ENCODE measurements at regions not wholly inside any gene's neighbourhood (a gene's known extent, or its start where the extent isn't known, plus 50 kb on each side); places are given as distances from the start of the nearest gene placed in this dataset.
A peak's percentile ranks its signal among the peaks of the same experiment; 100 is the strongest.

GRCh38 chr17:12523244-12523643, 142.4 kb upstream of the MYOCD start:
- DNase-seq, result no peak

DNA sequence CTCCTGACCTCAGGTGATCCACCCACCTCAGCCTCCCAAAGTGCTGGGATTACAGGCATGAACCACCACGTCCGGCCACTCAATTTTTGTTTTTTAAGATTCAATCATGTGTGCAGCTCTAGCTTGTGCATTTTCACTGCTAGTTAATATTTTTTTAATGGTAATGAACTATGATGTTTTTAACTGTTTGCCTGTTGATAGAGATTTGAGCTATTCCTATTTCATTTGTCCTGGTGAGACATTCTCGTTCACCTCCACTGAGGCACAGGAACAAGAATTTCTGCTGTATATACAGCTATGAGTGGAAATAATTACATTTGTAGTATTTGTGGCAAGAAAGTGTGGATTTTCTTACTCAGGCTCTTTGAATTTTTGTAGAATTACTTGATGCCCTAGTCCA, 137.7 kb upstream of the MYOCD start:
- DNase-seq, result no peak

DNA sequence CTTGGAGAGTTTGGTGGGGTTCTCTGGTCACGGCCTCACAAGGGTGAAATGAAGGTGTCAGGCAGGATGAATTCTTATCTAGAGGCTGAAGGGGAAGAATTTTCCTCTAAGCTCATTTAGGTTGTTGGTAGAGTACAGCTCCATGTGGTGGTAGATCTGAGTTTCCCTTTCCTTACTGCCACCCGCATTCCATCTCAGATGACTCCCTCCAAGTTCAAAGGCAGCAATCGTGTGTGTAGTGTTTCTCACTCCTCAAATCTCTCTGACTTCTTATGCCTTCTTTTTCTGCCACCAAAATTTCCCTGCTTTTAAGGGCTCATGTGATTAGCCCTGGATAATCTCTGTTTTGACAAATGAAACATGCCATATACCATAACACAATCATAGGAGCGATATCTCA, 135.5 kb upstream of the MYOCD start:
- no peak for DNase-seq

GRCh38 chr17:12536021-12536420, 129.7 kb upstream of the MYOCD start:
- DNase-seq, result no peak

DNA sequence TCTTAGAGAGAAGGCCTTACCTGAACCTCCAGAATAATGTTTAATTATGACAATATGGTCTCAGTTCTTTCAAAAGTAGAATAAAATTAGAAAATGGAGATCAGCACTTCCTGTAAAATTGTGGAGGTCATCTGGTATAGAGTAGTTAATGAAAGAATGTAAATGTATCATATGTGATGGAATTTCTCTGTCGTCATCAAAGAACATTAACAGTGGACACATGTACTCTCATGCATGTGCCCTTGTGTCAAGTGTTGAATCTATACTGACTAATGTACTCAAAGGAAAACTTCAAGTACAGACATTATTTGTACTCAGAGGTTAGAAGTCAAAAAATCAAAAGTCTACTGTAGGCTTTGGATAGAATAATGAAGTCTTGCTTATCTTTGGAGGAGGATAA, 129.2 kb upstream of the MYOCD start:
- DNase-seq, result no peak

DNA sequence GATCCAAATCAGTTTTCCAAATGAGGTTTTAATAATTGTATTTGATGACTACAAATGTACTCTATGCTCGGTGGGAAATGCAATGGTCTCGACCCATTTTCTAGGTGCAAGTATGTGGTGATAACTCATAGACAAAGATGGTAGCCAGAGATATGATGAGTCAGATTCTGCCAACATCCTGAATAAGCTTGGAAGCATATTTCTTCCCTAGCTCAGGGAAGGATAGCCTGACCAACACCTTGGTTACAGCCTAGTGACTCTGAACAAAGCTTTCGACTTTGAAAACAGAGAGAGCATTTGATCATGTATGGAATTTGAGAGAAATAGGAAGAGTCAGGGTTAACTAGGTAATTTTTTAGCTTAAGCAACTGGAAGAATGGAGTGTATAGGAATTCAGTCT, 128.3 kb upstream of the MYOCD start:
- no peak for DNase-seq

DNA sequence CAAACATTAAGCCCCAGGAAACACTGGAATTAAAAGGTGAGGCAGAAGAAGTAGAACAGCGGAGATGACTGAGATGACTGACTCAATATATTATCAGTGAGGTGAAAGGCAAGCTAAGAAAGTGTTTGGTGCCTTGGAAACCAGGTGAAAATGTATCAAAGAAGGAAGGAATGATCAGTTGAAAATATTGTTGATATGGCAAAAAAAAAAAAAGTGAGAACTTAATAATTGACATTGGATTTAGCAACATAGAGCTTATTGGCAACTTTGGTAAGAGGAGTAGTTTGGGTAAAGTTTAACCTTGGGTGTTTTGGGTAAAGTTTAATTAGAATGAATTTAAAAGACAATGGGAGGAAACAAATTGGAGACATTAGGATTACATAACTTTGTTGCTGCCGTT, 127.7 kb upstream of the MYOCD start:
- DNase-seq, result no peak

- DNase-seq, result peak; percentile 43
Measured at GRCh38 chr17:12545877-12546513, 119.7 kb upstream of the MYOCD start.

- DNase-seq, result no peak
Measured at GRCh38 chr17:12546983-12547382, 118.7 kb upstream of the MYOCD start.

GRCh38 chr17:12547831-12548230, 117.9 kb upstream of the MYOCD start:
- no peak for DNase-seq

DNA sequence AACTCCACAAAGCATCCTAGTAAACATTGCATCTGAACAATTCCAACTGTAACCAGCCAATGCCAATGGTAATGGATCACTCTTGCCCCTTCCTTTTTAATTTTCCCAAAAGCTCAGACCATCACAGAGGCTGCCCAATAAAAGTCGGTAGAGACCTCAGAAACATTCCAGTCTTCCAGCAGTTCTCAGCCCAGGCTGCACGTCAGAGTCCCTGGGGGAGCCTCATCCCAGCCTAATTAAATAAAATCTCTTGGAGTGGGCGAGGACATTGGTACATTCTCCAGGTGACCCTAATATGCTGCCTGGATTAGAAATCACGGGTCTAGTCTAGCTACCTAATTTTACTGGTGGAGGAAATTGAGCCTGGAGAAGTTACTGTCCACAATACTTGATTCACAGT, 117.1 kb upstream of the MYOCD start:
- no peak for DNase-seq

GRCh38 chr17:12549499-12550041, 116.1 kb upstream of the MYOCD start:
- DNase-seq, result no peak

DNA sequence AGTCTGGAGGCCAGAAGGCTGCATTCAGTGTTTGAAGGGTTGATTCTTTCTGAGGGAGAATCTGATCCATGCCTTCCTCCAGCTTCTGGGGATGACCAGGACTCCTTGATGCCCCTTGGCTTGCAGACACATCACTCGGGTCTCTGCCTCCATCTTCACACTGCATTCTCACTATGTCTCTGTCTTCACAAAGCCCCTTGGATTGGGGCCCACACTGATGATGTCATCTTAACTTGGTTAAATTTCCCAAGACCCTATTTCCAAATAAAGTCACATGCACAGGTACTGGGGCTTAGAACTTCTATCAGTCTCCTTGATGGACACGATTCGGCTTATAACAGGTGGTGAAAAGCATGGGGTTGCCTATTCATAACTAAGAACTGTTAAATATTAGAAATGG, 112.1 kb upstream of the MYOCD start:
- DNase-seq, result no peak

- DNase-seq, result no peak
Measured at GRCh38 chr17:12554251-12554650, 111.4 kb upstream of the MYOCD start.

DNA sequence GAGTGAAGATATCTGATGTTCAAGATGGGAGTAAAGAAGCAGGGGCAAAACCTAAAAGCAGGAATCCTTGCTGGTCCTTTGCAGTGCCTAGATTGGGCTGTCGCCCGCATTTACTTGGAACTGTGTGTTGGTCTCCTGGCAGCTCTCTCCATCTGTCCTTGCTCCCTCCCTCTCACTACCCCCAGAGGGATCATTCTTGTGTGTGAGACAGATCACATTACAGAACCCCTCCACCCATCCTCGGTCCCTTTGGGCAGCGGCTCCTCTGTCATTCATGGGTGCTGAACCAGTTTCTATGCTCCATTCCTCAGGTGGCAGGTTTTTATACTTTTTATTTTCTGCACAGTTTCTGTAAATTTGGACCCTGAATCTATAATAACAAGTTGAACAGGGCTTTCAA, 99.4 kb upstream of the MYOCD start:
- no peak for DNase-seq

GRCh38 chr17:12567077-12568053, 98.3 kb upstream of the MYOCD start:
- DNase-seq, result no peak

- no peak for DNase-seq
Measured at GRCh38 chr17:12568358-12569251, 97.1 kb upstream of the MYOCD start.

DNA sequence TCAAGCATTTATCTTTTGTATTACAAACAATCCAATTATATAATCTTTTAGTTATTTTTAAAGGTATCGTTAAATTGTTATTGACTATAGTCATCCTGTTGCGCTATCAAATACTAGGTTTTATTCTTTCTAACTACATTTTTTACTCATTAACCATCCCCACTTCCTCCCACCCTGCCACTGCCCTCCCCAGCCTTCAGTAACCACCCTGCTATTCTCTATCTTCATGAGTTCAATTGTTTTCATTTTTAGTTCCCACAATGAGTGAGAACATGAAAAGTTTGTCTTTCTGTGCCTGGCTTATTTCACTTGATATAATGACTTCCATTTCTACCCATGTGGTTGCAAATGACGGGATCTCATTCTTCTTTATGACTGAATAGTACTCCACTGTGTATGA, 94.1 kb upstream of the MYOCD start:
- no peak for DNase-seq

DNA sequence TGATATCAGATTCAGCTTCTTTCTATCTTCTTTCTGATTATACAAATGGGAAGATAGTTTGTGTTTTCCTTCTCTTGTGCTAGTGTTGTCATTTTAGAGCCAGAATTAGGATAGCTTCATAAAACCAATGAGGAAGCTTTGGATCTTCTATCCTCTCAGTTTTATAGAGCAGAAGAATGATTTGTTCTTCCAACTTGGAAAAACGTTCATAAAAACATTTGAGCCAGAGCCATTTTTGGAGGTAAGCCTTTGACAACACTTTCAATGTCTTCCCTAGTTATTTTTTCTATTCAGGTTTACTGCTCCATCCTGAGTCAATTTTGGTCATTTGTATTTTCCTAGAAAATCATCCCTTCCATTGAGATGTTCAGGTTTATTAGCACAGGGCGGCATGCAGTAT, 91.2 kb upstream of the MYOCD start:
- no peak for DNase-seq

DNA sequence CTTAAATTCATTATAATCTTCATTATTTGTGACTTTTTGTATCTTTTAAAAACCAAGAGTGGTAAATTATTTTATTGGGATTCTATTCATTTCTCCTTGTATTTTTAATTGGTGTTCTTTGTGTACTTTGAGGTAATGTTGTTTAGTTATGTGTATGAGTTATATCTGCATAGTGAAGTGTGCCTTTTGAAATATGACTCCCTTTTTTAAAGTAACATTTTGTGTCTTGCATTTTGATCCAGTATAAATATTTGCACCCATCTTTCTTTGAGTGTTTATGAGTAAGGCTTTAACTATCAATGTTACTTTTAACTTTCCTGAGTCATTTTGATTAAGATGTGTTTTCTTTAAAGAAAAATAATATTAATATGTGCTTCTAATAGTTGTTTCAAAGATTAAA, 90.0 kb upstream of the MYOCD start:
- no peak for DNase-seq

DNA sequence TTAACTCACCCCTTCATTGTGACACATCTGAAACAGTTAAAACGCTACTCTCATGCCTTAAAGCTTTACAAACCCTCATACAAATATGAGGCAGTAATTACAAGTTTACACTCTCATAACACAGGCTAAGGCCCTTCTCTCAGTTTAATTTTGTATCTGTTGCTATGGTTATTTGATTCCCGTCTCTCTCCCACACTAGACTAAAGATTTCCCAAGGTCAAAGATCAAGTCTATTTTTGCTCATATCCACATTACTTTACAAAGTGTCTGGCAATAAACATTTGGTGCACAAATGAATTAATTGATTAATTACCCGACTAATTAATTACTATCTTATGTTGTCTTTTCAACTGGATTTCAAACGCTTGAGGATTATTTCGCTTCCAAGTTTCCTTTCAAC, 86.4 kb upstream of the MYOCD start:
- DNase-seq, result peak; percentile 5

- no peak for DNase-seq
Measured at GRCh38 chr17:12580640-12581039, 85.0 kb upstream of the MYOCD start.

Data from muscle of arm (tissue), 1 donor.